Small intestine (tissue), 7 donors: ENCODE measurements at regions not wholly inside any gene's neighbourhood (a gene's known extent, or its start where the extent isn't known, plus 50 kb on each side); places are given as distances from the start of the nearest gene placed in this dataset.

ENCODE experiments used
- DNase-seq, 2 donors: peaks; one replicate each; pipeline versions ENCODE4 v3.0.0 to v3.0.0-alpha.2; 2013
- FAIRE-seq: peaks from 2 replicates; lab custom pipeline; 2012; peaks lifted over from hg19 to GRCh38; lab: Jason Lieb, UNC
- H3K27ac ChIP-seq, 3 donors: one replicate each; pipeline ENCODE4 v1.5.1; 2013; ENCODE audit warnings: low read length in 2 of 3, mild to moderate bottlenecking in 2 of 3, control low read depth in 1 of 3, inconsistent platforms in 1 of 3, low read depth in 1 of 3, moderate library complexity in 1 of 3
- H3K27me3 ChIP-seq, 3 donors: one replicate each; pipeline ENCODE4 v1.6.1; 2013; ENCODE audit warnings: low read length in 3 of 3, inconsistent platforms in 1 of 3; ENCODE audit not compliant: control insufficient read depth in 3 of 3, insufficient read depth in 3 of 3
- H3K36me3 ChIP-seq, 3 donors: one replicate each; pipeline ENCODE4 v1.6.1; 2013; ENCODE audit warnings: low read length in 3 of 3, inconsistent platforms in 1 of 3, low read depth in 1 of 3, mild to moderate bottlenecking in 1 of 3, moderate library complexity in 1 of 3; ENCODE audit not compliant: control insufficient read depth in 3 of 3, insufficient read depth in 2 of 3
- H3K4me1 ChIP-seq, 3 donors: one replicate each; pipeline ENCODE4 v1.6.1; 2013; ENCODE audit warnings: low read length in 2 of 3, inconsistent platforms in 1 of 3, low read depth in 1 of 3, mild to moderate bottlenecking in 1 of 3, moderate library complexity in 1 of 3; ENCODE audit not compliant: control insufficient read depth in 3 of 3, insufficient read depth in 2 of 3
- H3K4me3 ChIP-seq, 3 donors: one replicate each; pipeline ENCODE4 v1.5.1; 2013; ENCODE audit warnings: low read length in 3 of 3, control low read depth in 1 of 3, inconsistent platforms in 1 of 3, low read depth in 1 of 3, mild to moderate bottlenecking in 1 of 3, moderate library complexity in 1 of 3
- H3K9me3 ChIP-seq, 2 donors: one replicate each; pipeline ENCODE4 v1.6.1; 2013; ENCODE audit warnings: low read depth in 1 of 2, low read length in 1 of 2; ENCODE audit not compliant: control insufficient read depth in 2 of 2, insufficient read depth in 1 of 2
- WGBS, 3 donors: extraction: QIAGEN DNeasy Blood & Tissue Kit; methylation state at CpG; one replicate each; pipeline ENCODE4 v1.1.7; 2013; 5-methylcytosine and 5-hydroxymethylcytosine counted together
- donor health status: healthy with polysubstance abuse.
- donor health status: control.
- donor health status: control.
- donor health status: Bipolar disorder and iron deficiency.
- donor health status: healthy.

DNA sequence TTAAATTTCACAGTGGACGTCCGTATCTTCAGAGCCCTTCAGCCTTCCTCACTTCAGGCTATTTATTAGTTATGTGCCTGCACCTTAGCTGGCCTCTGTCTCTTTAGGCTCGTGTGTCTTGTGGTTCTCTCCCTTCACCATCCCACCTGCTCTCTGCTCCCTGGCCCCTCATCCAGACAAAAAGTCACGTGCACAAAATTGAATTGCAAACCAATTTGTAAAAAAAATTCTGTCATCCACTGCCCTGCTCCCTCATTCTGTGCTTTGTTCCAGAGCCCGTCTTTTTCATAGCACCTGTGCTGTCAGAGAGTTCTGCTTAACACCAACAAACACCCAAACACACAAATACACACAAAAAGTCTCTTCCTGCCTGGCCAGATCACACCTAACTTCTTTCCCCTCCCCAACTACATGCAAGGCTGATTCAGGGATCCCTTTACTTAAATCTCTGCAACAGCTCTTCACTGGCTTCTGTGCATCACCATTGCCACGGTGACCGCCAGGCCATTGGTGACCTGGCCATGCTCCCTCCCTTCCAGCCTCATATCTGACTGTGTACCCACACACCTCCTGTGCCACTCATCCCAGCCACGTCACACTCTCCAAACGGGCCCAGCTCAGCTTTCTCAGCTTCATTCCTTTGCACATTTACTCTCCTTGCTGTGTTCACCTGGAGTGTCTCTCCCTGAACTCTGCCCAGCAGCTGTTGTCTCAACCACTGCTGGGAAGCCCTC lies 205.7 kb downstream of the TTC8 start:
- FAIRE-seq (no peak), DNase-seq (no peak)
- 75 to 80% (median 77%) methylated on average over 9 of the region's 9 CpGs for WGBS, 3 donors
- Histone ChIP-seq H3K27ac (no peak overlapping the region), H3K4me3 (no peak overlapping the region), H3K27me3 (peaks cover 0 to 20% (median 5%) of the 10 kb centered on the region in 3 donors), H3K36me3 (no peaks in the 10 kb centered on the region), H3K9me3 (no peaks in the 10 kb centered on the region), H3K4me1 (peaks cover 0 to 10% (median 0%) of the 10 kb centered on the region in 3 donors)

DNA sequence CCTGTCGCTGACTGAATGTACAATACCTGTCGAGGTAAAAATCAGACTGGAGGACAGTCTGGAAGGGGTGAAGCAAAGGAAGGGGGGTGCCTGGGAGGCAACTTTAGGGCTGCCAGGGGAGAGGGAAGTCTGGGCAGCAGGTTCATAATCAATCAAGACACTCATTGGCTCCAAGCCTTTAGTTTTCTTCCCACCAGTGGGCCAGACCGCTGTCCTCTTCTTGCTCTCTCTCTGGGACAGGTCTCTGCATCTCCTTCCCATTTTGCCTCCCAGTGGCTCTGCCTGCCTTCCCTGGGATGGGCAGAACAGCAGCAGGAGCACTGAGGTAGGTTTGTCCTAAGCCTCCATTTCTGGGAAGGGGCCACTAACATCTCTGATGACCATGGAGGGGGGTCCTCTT lies 206.5 kb downstream of the TTC8 start:
- Histone ChIP-seq H3K27me3 (peaks cover 0 to 20% (median 5%) of the 10 kb centered on the region in 3 donors), H3K4me1 (peaks cover 0 to 10% (median 0%) of the 10 kb centered on the region in 3 donors), H3K4me3 (no peak overlapping the region), H3K36me3 (no peaks in the 10 kb centered on the region), H3K27ac (no peak overlapping the region), H3K9me3 (no peaks in the 10 kb centered on the region)
- FAIRE-seq = no peak
- WGBS, 3 donors = 84 to 94% (median 93%) methylated on average over 3 of the region's 3 CpGs
- no peak for DNase-seq

- WGBS, 3 donors = 86 to 91% (median 87%) methylated on average over 8 of the region's 8 CpGs
- H3K27me3 ChIP-seq = peaks cover 0 to 14% (median 5%) of the 10 kb centered on the region in 3 donors
- FAIRE-seq (no peak), DNase-seq (no peak)
- H3K36me3 ChIP-seq = no peaks in the 10 kb centered on the region
- no peak overlapping the region for H3K27ac ChIP-seq
- H3K4me3 ChIP-seq = no peak overlapping the region
- peaks cover 0 to 3% (median 0%) of the 10 kb centered on the region in 3 donors for H3K4me1 ChIP-seq
- no peaks in the 10 kb centered on the region for H3K9me3 ChIP-seq
Measured at GRCh38 chr14:89032086-89032649, 207.7 kb downstream of the TTC8 start.

GRCh38 chr14:89033756-89034155 lies 209.3 kb downstream of the TTC8 start:
- 83 to 94% (median 91%) methylated on average over 6 of the region's 6 CpGs for WGBS, 3 donors
- Histone ChIP-seq H3K4me1 (no peaks in the 10 kb centered on the region), H3K4me3 (no peak overlapping the region), H3K36me3 (no peaks in the 10 kb centered on the region), H3K27me3 (peaks cover 0 to 5% (median 2%) of the 10 kb centered on the region in 3 donors), H3K9me3 (no peaks in the 10 kb centered on the region), H3K27ac (no peak overlapping the region)
- FAIRE-seq (no peak), DNase-seq (no peak)

DNA sequence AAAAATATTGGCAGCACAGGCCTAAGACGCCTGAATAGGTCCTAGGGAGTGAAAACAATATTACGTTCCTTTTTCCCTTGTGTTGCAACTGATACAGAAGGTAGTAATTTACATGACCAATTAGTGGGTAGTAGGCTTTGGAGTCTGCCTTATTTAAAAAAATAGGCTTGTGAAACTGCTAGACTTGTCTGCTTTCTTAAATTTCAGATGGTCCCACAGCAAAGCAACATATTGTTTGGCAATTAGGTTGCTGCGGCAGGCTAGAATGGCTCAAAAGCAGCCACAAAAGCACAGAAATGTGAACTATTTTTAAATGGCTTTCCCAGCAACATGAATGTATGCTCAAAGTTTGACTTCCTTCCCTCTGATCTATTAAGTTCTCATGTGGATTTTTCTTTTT lies 211.9 kb downstream of the TTC8 start:
- Histone ChIP-seq H3K4me3 (no peak overlapping the region), H3K27me3 (no peaks in the 10 kb centered on the region), H3K27ac (no peak overlapping the region), H3K9me3 (no peaks in the 10 kb centered on the region), H3K4me1 (peaks cover 0 to 11% (median 2%) of the 10 kb centered on the region in 3 donors), H3K36me3 (no peaks in the 10 kb centered on the region)
- WGBS, 3 donors = 94 to 97% (median 95%) methylated on average over 3 of the region's 3 CpGs
- DNase-seq (no peak), FAIRE-seq (no peak)

DNA sequence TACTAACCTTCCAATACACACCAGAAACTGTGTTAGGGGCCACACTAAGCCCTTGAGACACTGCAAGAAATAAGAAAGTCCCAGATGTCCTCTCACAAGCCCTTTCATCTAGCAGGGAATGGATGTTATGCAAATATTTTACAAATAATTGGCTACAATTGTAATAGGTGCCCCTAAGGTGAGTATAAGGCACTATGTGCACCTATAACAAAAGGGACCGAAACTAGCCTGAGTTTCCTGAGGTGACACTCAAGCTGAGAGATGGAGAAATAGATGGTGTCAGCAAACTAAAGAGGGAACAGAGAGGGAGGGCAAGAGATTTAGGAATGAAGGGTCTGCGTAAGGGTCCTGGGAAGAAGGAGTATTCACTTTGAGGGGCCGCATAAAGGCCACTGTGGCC lies 212.6 kb downstream of the TTC8 start:
- H3K36me3 ChIP-seq = no peaks in the 10 kb centered on the region
- H3K27me3 ChIP-seq = no peaks in the 10 kb centered on the region
- no peak overlapping the region for H3K4me3 ChIP-seq
- no peak for DNase-seq
- H3K9me3 ChIP-seq = no peaks in the 10 kb centered on the region
- no peak overlapping the region for H3K27ac ChIP-seq
- 95 to 99% (median 97%) methylated on average over 3 of the region's 3 CpGs for WGBS, 3 donors
- H3K4me1 ChIP-seq = peaks cover 3 to 18% (median 4%) of the 10 kb centered on the region in 3 donors
- no peak for FAIRE-seq

DNA sequence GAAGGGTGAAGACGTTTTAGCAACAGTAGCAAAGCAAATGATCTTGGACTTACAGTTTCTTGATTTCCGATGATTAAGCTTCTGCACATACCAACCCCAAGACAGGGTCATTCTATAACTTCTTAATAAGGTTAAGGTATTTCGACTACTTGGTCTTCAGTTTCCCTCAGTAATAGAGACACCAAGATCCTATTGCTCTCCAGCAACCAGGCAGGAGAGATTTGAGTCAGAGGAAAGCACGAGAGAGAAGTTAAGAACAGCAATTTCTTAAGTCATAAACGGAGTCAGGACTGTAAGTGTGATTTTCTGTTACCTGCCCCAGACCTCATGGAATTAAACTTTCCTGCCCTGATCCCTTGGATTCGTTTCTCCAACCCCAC lies 215.6 kb downstream of the TTC8 start:
- Histone ChIP-seq H3K4me3 (peak overlapping the region in 1 of 3 donors; percentile 45), H3K27me3 (no peaks in the 10 kb centered on the region), H3K27ac (peak overlapping the region in 2 of 3 donors; percentile 91 to 95), H3K36me3 (no peaks in the 10 kb centered on the region), H3K4me1 (peaks cover 3 to 18% (median 4%) of the 10 kb centered on the region in 3 donors), H3K9me3 (peaks cover 0 to 5% of the 10 kb centered on the region in 2 donors)
- WGBS, 3 donors = 29 to 38% (median 32%) methylated on average over 6 of the region's 6 CpGs
- no peak for DNase-seq
- no peak for FAIRE-seq

DNA sequence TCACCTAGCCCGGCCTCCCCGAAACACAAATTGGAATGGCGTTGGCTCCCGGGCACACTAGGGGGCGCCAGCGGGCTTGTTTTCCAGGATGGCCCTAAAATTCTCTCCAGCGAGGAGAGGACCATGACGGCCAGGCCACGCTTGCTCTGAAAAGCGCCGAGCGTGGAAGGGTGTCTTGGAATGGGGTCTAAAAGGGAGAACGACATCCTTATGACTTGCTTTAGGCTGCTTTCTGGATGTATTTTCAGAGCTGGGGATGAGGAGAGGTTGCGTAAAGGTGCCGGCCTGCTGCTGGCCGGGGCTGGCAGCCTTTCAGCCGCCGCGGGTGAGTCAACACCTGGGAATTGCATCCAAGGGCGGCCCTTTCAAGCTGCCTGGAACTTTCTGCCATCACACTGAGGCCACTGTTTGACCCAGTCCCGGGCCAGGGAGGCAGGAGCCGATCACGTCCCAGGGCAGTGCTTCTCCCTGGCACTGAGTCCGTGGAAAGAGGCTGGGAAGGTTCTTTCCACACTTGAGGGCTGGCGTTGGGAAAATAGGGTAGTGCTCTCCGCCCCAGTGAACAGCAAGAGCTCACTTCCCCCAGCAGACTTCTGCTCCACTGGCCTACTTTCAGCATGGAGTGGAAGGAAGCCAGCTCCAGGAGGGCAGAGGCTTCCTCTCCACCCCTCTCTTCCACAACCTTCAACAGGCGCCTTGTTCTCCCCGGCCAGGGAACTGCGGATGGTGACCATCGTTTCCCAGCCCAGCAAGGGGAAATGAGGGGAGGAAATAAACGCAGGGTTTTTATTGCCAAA lies 216.2 kb downstream of the TTC8 start:
- Histone ChIP-seq H3K9me3 (peaks cover 0 to 5% of the 10 kb centered on the region in 2 donors), H3K36me3 (no peaks in the 10 kb centered on the region), H3K27me3 (no peaks in the 10 kb centered on the region), H3K4me3 (peak overlapping the region in 2 of 3 donors; percentile 17 to 45), H3K27ac (peak overlapping the region; percentile 75 to 95 (median 91)), H3K4me1 (peaks cover 3 to 18% (median 4%) of the 10 kb centered on the region in 3 donors)
- FAIRE-seq (no peak), DNase-seq (peak; percentile 89 to 95)
- WGBS, 3 donors = 2 to 6% (median 4%) methylated on average over 31 of the region's 31 CpGs
